ENCODE measurements at regions not wholly inside any gene's neighbourhood (a gene's known extent, or its start where the extent isn't known, plus 50 kb on each side); places are given as distances from the start of the nearest gene placed in this dataset.

DNA sequence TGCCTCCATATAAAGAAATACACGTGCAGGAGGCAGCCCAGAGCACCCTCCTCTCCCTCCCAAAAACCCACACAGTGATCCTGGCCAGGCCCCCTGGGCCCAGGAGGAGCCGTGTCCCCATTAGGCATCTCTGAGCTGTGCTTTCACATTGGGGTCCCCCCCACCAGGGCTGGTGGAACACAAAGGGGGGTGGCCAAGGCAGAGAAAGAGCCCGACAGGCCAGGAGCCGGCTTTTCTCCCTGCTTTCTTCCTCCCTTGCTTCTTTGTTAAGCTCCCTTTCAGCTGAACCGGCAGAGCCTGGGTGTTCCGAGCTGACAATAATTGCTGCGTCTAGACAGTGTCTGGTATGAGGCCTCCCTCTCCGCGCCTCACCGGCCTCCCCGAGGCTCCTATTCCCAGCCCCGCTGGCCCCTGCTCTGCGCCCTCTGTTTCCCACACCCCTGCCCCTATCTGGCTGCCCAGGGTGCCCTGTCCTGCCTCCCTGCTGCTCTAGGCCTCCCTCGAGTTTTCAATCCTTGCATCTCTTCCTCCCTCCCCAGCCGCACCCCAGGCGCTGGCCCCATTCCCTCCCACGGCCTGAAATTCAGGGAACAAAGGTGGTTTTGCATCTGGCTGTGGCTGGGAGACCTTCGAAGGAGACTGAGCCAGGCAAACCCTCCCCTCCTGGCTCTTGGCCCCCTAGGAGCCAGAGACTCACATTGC is 120.6 kb downstream of the C9orf50 start:
- Histone ChIP-seq H2BK5ac (ENCODE audit: low read depth, low read length) (no peak overlapping the region; the same call in 1 of the 2 replicates), H3K9me3 (ENCODE audit: insufficient read depth in 2 of 2, low read depth in 1 of 2, low read length in 1 of 2) (no peaks in the 10 kb centered on the region), H2BK15ac (ENCODE audit: low read length) (peak overlapping the region; percentile 32; the same call in 1 of the 2 replicates), H2BK120ac (replicated peaks; ENCODE audit: low read depth, low read length) (no peak overlapping the region), H3K36me3 (ENCODE audit: control insufficient read depth in 2 of 4, insufficient read depth in 4 of 4, low read length in 3 of 4) (no peaks in the 10 kb centered on the region), H3K79me2 (ENCODE audit: control insufficient read depth in 1 of 2, insufficient read depth in 2 of 2, low read length in 2 of 2) (no peaks in the 10 kb centered on the region), H3K27me3 (replicated peaks in 1 of 4; ENCODE audit: control insufficient read depth in 3 of 4, extremely low read depth in 1 of 4, insufficient read depth in 3 of 4, low read length in 3 of 4) (peaks cover 0 to 8% (median 4%) of the 10 kb centered on the region in 4 experiments; a peak in 4 of 7 replicates), H3K23ac (ENCODE audit: insufficient read length) (no peak overlapping the region), H3K18ac (ENCODE audit: extremely low read depth, low read length) (peak overlapping the region; percentile 55), H3K79me1 (ENCODE audit: low read depth, low read length) (no peaks in the 10 kb centered on the region), H3K56ac (replicated peaks; ENCODE audit: insufficient read length, low read depth, low read length) (no peak overlapping the region), H2BK20ac (ENCODE audit: low read length) (no peak overlapping the region), H3K4me2 (ENCODE audit: insufficient read depth in 1 of 2, low read depth in 2 of 2, low read length in 2 of 2) (peak overlapping the region; percentile 15 to 39; a peak in 3 of 4 replicates), H2AFZ (ENCODE audit: low read length) (0 out of 2 replicates have a peak overlapping the region, but pooled peaks have one; percentile 27), H2AK5ac (ENCODE audit: low read depth, low read length) (no peak overlapping the region), H3K27ac (ENCODE audit: low read depth, low read length) (no peak overlapping the region), H3K14ac (ENCODE audit: insufficient read length) (no peak overlapping the region), H3K4me1 (replicated peaks in 1 of 4; ENCODE audit: control insufficient read depth in 3 of 4, insufficient read depth in 4 of 4, low read length in 3 of 4) (peaks cover 3 to 34% (median 25%) of the 10 kb centered on the region in 4 experiments), H4K8ac (ENCODE audit: extremely low read depth, insufficient read depth, low read length) (peak overlapping the region; percentile 73; the same call in 1 of the 2 replicates), H4K91ac (replicated peaks; ENCODE audit: insufficient read length, low read length) (peak overlapping the region; percentile 75), H3K4ac (replicated peaks; ENCODE audit: insufficient read length, low read depth, low read length) (no peak overlapping the region), H2BK12ac (ENCODE audit: low read depth, low read length) (peak overlapping the region; percentile 87; the same call in 1 of the 2 replicates), H3K9ac (replicated peaks in 1 of 4; ENCODE audit: extremely low read depth in 1 of 4, low read depth in 3 of 4, low read length in 3 of 4) (0 out of 7 replicates have a peak overlapping the region, but pooled peaks of 1 of the 4 experiments have one; percentile 19), H4K20me1 (replicated peaks in 1 of 2; ENCODE audit: control insufficient read depth in 1 of 2, insufficient read depth in 2 of 2, low read length in 2 of 2) (no peaks in the 10 kb centered on the region), H3K4me3 (ENCODE audit: extremely low read depth in 1 of 4, insufficient read depth in 2 of 4, low read depth in 3 of 4, low read length in 4 of 4) (no peak overlapping the region), H4K5ac (ENCODE audit: insufficient read length, low read depth, low read length) (peak overlapping the region; percentile 30), H3K23me2 (ENCODE audit: low read depth, low read length) (peaks cover 15% of the 10 kb centered on the region)
- POLR2A ChIA-PET (ENCODE audit: partially characterized antibody) = interaction anchor here (0.9 to 2.2 kb wide), 3 partner anchors 10 to 166 kb away, joined by 3 to 5 read pairs (median 3); no protein-coding TSS in a partner anchor
- DNase-seq (ENCODE audit: low read depth in 1 of 2, low spot score in 2 of 2) = peak in 1 of 2 experiments; percentile 65
- no peak for FAIRE-seq
- TF ChIP-seq HDAC2 (IDR thresholded peaks at IDR 0.05; ENCODE audit: borderline replicate concordance in 1 of 2, low read depth in 2 of 2, low read length in 2 of 2) = no peak
- 0 out of 4 replicates have a peak, but pooled peaks of 1 of the 2 experiments have one; percentile 2 for TF ChIP-seq RAD21 (IDR thresholded peaks at IDR 0.05 in 1 of 2, conservative IDR thresholded peaks at IDR 0.05 in 1 of 2; ENCODE audit: low read depth in 2 of 2, low read length in 2 of 2)
- TF ChIP-seq SIN3A (conservative IDR thresholded peaks at IDR 0.05 in 1 of 2, IDR thresholded peaks at IDR 0.05 in 1 of 2; ENCODE audit: low read depth in 1 of 2, low read length in 2 of 2) = no peak
- TF ChIP-seq, protein P1, sequence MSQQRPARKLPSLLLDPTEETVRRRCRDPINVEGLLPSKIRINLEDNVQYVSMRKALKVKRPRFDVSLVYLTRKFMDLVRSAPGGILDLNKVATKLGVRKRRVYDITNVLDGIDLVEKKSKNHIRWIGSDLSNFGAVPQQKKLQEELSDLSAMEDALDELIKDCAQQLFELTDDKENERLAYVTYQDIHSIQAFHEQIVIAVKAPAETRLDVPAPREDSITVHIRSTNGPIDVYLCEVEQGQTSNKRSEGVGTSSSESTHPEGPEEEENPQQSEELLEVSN (IDR thresholded peaks at IDR 0.05) = peak; percentile 40; the same call in 1 of the 2 replicates
- CTCF ChIA-PET (ENCODE audit: partially characterized antibody) = interaction anchor here (0.8 to 2.6 kb wide), 11 partner anchors 14 to 374 kb away, joined by 3 to 8 read pairs (median 3); no protein-coding TSS in a partner anchor
- 30% methylated on average over 17 of the region's 18 CpGs; no CpG with 5 or more reads in 1 of the 2 experiments for WGBS, 2 experiments (ENCODE audit: extremely low coverage in 1 of 2, insufficient coverage in 1 of 2, insufficient read length in 1 of 2, insufficient replicate concordance in 2 of 2, low coverage in 1 of 2, low lambda C conversion rate in 2 of 2, missing lambda C conversion rate in 1 of 2)
